Left kidney (tissue), 1 donor: ENCODE measurements at regions not wholly inside any gene's neighbourhood (a gene's known extent, or its start where the extent isn't known, plus 50 kb on each side); places are given as distances from the start of the nearest gene placed in this dataset.
"Not testable (repeated sequence)": the region's sequence is repeated elsewhere in the genome, so short reads cannot be mapped to it uniquely, and the experiment has no call there.

Experiments used
- DNase-seq: peaks from one replicate; pipeline ENCODE4 v3.0.0-alpha.2; 2013

DNA sequence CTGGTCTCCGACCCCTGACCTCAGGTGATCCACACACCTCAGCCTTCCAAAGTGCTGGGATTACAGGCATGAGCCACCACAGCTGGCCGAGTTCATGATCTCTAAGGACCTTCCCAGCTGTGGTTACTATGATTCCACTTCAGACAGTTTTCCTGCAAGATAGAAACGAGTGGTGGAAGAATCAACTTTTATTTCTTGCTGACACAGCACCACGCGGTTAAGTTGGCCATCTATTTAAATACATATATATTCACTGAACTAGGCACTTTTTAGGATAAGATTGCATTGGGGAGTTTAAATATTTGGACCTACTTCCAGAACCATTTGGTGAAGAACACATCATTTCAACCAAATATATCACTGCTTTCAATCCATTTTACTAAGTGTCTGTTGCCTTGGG is 213.4 kb downstream of the TBX5 start:
- DNase-seq = no peak

DNA sequence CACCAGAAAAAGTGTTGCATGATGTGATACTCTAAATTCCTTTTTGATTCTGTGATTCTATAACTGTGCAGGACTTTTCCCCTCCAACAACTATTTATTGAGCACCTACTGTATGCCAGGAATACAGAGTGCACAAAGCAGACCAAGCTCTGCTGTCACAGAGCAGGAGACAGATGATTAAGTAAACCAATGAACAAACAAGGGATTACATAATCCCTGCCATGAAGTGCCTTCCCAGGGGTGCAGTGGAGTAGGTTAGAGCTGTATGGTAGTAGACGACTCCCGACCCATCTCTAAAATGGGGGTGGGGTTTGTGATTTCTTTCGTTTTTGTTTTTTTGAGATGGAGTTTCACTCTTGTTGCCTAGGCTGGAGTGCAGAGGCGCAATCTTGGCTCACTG is 213.9 kb downstream of the TBX5 start:
- DNase-seq = no peak

DNA sequence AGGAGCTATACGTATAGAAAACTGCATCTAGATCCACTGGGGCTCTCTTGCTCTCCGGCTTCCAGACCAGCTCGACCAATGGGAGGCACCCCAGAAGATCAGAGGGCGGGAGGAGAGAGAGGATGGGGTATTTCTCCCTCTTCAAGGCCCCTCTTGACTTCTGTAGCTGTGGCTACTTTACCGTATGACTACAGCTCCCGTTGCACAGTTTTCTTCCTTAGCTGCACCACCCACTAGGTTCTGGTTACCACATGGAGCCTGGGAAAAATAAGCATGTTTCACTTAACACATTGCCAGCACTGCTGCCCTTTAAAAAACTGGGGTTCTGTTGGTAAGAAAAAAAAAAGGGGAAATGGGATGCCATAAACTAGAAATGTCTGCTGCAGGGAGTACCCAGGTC is 214.4 kb downstream of the TBX5 start:
- no peak for DNase-seq

DNA sequence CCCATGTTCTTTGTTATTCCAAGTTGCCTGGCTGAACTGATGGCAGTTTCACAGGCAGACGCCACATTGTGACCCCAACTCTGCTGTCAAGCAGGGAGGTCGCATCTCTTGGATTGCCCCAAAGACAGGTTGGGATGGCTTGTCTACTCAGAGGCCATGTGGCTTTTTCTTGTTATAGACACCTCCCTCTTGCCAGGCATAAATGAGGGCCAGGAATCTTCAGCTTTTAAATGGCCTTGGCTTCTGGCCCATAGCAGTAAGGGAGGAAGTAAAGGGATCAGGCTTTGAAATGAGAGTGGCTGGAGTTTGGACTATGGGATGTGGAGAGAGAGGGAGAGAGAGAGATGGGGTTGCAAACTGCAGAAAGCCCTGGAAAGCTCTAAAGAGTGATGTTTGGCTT is 215.0 kb downstream of the TBX5 start:
- no peak for DNase-seq

DNA sequence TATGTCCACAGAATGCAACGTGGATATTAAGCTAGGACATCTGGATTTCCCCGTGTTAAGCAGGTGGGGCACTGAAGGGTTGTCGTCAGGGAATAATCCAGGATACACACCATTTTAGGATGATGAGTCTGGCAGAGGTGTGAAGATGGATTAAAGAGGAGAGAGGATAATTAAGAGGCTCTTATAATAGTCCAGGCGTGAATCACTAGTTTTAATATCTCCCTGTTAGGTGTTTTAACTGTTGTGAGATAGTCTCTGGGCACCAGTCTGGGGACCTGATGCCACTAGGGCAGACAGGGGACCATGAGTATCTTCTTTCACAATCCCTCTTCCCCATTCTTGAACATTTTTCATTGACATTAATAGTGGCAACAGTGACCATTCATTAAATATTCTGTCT is 216.7 kb downstream of the TBX5 start:
- DNase-seq = no peak

DNA sequence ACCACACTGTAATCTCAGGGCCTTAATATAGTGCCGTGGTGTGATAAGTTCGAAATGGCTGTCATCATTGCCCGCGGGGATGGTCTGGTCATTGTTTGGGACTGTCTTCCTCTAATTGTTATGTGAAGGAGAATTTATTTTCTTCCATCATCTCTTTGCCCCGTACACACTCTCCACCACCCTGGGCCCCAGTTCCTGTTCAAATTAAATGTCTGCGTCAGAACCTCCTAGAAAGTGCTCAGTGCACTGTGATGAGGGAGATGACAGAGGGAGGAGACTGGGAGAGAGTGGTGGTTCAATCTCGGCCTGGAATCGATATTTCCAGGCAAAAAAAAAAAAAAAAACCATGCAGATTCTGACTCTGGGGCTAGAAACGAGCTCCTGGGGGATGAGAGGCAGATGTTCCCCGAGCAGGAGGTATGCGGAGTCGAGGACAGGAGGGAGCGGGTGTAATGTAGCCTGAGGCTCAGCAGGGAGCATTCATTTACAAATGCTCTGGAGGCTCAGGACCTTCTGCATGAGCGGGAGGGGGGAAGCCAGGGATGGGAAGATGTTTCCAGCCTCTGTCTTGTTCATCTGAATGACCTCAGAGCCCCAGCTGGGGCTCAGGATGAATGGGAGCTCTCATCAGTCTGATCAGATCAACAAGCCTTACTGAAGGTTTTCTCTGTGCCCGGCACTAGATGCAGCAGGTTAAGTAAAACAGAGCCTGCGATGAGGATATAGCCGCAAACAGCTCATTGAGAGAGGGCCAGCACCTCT is 219.5 kb downstream of the TBX5 start:
- no peak for DNase-seq

DNA sequence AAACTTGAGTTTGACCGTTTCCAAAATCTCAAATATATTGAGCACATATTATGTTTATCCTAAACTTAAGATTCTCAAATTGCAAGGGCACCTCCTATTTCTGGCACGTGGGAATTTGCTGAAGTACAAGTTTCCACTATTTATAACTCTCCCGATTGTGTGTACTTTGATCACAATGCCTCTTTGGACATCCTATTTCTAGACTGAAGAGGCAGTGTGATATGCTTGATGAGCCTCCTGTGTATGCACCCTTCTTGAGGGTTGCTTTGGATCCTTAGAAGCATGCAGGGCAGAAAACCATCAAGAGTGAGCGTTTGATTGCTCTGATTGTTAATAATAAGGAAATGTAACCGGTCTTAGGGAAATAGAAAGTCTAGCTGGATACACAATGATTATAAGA is 218.9 kb upstream of the RBM19 start:
- DNase-seq = no peak

DNA sequence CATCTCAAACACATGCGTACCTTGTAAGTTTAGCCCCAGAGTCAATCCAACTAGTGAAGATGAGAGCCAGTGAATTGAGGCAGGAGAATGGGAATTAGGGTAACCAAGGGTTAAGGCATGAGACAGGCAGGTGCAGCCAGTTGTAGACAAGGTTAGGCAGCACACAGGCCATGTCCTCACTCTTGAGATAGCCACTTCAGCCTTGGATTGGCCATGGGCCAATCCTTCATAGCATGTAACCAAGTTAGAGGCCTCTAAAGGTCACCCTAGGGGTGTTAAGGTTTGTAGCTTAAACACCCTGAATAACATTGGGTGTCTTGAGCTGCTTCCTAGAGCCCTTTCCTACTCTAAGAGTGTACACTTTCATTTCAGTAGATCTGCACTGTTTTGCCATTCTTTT is 208.2 kb upstream of the RBM19 start:
- no peak for DNase-seq

DNA sequence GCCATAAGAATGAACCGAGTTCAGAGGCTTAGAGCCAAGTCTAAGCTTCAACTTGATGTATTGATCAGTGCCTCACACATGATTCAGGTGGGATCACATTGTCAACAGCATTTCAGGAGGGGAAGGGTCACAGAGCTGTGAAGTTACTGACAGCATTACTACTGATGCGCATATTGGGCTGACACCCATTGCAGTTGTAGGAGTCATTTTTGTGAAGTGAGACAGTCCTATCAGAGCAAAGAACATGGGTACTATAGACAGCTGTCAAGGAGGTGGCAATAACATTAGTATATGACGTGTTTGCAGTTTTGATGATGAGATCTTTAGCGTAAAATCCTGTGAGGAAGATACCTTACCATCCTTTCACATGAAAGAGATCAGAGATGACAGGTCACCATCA is 206.0 kb upstream of the RBM19 start:
- DNase-seq = no peak

DNA sequence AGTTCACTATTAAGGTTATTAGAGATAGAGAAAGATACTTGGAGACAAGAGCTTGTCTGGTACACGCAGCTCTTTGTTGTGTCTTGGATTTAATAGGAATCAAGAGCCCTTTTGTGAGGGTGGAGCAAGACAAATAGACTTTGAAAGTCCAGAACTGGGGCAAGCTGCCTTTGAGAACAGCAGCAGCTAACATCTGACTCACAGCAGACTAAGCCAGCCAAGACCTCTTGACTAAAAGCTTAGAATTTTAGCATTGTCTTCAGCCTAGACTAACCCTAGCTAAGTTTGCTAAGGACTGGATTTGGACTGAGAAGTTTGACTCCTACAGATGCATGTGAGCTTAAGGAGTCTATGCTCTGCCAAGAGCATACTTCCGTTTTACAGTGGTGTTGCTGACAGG is 201.9 kb upstream of the RBM19 start:
- DNase-seq = no peak

DNA sequence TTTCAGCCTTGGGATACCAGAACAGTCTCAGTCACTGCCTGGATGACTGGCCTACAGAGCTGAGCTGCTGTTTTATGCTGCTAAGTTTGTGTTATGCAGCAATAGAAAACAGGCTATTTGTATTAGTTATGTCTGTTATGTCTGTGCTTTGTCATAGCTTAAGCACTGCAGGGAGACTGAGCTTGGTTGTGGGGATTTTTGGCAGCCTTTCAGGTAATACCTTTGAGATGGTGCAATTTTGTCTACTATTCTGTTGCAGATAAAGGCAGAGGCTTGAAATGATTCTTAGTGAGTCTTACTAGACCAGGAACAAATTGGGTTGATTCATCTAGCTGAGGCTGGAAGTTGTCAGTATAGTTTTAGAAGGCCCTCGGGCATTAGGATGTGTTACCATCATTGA is 201.3 kb upstream of the RBM19 start:
- no peak for DNase-seq

DNA sequence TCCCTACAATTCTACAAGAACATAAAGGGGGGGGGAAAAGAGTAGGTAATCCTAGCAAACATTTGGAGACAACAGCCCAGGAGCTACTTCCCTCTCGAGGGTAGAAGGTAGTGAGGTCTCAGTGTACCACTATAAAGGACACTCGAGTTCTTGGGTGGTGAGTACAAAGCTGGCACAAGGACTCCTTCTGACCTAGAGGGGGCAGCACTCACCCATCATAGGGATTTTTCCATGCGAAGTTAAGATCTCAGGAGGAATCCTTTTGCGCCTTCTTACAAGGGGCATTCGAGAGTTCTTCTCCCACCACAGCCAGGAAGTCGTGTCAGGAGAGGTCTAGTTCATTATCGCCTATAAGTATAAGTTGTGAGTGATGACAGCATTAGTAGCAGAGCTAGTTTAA is 200.2 kb upstream of the RBM19 start:
- DNase-seq = peak; percentile 42

DNA sequence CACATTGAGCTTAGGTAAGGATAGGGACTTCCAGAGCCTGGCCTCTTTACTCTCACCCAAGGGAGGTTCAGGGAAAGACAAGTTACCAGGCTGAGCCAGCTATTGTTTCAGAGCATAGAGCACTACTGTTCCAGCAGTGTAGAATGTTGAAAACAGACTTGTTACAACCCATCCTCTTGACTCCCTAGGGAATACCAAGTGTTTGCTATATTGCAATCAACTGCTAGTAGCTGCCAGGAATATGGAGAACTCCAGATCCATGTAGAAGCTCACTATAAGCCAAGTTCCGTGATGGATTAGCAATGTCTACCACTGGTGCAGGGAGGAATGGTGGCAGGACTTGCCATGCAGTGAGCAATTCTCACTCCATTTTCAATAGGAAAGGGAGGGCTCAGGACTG is 199.8 kb upstream of the RBM19 start:
- DNase-seq = no peak

DNA sequence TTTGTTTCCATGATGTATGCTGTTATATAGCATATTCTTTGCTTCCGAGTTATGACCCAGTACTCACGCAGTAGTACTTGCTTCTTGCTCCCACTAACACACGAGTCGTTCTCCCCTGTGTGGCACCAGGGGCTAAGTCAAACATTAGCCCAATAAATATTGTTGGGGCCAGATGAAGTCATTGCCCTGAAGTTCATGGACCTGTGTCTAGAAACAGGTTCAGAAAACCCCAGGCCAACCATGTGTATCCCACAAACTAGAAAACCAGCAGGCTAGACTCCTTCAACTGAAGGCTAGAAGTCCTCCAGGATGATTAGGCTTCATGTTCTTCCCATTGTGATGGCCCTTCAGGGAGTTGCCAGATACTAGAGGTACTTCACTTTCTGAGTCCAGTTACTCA is 198.2 kb upstream of the RBM19 start:
- DNase-seq = no peak

DNA sequence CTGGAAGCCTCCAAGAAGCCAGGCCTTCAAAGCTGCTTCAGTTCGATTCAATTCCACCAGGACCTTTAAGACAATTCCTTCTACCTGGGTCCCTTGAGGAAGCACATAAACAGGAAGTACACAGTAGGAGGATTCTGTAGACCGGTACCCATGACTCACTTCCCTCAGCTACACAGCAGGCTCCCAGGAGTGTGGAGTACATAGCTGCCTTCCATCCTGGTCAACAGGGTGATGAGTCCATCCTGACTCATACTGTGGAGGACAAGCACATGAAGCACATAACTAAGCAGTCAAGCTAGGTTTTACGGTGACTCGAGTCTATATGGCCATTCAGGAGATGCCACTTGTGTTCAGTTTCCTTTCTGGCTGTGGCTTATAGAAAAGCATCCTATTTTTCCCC is 197.6 kb upstream of the RBM19 start:
- no peak for DNase-seq

DNA sequence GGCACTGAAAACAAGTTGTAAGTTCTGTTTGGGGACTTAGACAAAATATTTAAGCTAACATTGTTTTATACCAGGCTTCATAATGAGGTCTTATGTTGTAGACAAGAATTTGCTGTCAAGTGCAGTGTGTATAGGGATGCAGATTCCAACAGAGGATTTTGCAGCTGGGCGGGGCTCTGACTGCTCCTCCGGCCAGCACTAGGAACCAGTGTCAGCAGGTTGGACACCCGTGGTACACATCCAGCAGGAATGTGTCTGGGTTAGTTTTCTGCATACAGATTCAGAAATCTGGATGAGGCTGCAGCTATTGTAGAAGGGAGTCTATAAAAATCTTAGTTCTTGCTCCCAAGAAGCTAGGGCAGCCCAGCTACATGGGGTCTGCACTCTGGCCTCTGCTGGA is 194.3 kb upstream of the RBM19 start:
- no peak for DNase-seq

DNA sequence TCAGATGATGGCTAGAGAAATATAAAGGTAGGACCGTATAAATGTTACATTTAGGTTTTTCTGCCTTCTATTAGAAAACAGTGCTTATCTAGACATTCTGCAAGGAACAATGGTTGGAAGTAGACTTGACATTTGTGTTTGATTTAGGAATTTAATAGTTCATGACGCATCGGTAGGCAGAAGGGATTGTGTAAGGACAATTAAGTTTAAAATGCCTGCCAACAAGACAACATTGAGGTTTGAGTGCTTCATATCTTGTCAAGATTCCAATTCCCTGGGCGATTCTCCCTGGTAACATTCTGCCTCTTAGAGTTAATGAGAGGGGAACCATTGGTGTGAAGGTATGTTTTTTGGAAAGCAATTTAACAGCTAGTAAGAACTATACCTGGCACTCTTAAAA is 186.8 kb upstream of the RBM19 start:
- DNase-seq = no peak

DNA sequence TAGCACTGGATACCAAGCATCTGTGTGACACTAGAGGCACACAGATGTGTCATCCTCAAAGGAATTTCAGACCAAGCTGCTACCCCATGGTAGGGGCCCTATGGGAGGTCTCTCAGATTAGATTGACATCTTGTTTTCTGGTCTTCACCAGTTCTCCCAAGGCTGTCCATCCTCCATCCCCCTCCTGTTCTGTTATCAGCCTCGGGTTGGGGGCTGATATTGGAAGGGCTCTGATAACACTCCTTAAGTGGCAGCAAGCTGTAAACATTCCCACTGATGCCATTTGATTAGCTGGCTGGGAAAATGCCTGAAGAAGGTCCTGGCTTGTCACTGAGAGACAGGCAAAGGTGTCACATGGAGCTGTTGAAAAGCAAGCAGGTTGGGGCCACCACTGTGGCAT is 185.9 kb upstream of the RBM19 start:
- DNase-seq = no peak

DNA sequence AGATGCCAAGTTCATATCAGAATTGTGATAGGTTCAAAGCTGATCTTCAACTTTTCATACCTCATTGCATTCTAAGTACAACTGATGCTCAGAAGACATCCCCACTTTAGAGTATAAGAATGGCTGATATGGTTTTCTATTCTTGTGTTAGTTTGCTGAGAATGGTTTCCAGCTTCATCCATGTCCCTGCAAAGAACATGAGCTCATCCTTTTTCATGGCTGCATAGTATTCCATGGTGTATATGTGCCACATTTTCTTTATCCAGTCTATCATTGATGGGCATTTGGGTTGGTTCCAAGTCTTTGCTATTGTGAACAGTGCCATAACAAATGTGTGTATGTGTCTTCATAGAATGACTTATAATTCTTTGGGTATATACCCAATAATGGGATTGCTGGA is 184.5 kb upstream of the RBM19 start:
- DNase-seq = not testable (repeated sequence)

DNA sequence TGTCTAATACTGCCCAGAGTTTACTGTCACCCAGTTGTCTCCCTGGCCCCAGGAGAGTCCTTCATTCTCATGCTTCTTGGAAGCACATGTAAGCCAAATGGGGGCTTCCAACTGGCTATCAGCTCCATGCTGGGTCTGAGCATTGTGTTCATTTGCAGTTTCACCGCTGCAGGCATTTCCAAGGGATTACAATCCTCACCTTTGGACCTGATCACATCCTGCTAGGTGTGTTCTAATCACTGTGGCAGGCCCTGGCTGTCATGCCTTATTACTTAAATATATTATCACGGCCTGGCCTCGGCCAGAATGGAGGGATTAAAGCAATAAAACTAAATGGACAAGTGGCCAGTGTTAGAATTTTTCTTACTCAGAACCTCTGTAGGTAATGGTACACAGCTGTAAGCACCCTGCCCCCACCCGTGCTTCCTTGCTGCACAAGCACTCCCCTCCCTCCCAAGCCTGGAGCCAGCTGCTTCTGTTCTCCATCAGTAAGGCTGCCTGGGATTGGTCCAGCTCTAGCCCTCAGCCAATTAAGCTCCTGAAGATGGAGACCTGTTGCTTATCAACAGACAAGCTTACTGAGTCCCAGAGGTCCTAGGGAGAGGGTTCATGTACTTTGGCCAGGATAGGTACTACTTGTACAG is 175.9 kb upstream of the RBM19 start:
- DNase-seq = no peak

DNA sequence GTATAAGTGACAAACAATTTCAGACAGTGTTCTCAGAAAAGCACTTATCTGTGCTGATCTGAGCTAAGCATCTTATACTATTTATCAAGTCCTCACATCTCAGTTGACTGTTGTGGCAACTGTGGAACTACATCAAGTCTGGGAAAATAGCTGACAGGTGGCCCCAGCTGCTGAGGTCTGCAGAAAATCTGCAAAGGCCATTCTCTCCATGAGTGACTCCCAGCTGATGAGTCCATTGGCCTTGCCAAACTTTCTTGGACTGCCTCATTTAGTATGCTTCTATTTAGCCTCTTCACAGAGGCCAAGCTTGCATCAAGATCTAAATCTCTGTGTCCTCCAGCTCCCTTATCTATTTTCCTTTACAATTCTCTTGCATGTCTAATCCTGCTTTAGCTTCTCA is 174.5 kb upstream of the RBM19 start:
- peak; percentile 15 for DNase-seq

DNA sequence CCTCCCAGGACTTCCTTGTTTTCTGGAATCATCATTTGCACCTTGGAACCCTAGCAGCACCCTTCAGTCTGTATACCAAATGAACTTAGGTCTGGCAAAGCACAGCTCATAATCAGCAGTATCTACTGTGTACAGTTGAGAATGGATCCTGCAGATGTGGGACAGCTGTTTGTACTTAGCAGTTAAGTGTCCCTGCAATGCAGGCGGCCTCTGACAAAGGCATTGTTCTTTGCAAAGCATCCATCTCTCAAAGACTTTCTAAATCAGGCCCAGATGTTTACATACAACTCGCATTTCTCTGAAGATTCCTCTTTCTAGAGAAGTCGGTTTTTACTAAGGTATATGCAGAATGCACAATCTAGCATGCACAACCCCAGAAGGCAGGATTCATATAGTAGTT is 170.5 kb upstream of the RBM19 start:
- DNase-seq = no peak

DNA sequence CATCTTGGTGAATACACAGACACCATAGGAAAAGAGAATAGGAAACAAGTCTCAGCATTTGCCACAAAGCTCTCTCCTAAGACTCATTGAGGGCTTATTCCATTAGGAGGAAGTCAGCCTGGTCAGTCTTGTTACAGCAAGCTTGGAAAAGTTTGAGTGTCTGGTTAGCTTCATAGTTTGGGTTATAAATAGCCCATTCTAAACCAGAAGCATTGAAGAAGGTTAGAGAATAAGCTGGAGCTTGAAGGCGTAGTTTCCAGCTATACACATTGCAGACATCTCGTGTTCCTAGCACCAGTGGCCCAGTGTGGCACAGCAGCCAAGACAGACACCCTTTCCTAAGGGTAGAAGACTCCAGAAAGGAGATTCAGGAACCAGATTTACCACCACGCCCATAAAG is 168.8 kb upstream of the RBM19 start:
- DNase-seq = no peak

DNA sequence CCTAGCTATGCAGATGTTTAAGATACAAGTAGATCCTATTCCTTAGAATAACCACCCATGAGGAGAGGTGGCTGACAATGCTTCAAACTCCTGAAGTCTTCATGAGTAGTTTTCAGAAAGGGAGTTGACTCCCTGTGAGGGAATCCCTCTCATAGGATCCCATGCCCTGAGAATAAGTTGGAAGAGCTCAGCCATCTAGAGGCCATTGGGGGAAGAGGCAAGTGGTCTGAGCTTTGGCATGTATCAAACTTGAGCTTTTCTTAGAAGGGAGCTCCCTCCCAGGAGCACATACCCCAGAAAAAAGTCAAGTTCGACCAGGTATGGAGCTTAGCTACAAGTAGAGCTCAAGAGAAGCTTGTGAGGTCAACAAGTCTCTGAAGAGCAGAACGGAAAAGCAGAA is 165.7 kb upstream of the RBM19 start:
- DNase-seq = no peak
